Uterus (tissue), 3 donors: ENCODE measurements at regions not wholly inside any gene's neighbourhood (a gene's known extent, or its start where the extent isn't known, plus 50 kb on each side); places are given as distances from the start of the nearest gene placed in this dataset.
"Not testable (repeated sequence)": the region's sequence is repeated elsewhere in the genome, so short reads cannot be mapped to it uniquely, and the experiment has no call there.

Experiments used
- DNase-seq, 2 donors: peaks; one replicate each; pipeline ENCODE4 v3.0.0-alpha.2; 2019 to 2020
- H3K27ac ChIP-seq, 2 donors: fragments of 200-600 bp; sonication (generic); 1 replicate in 1 of 2; 2 replicates in 1 of 2; pipeline ENCODE4 v1.5.1; 2016 to 2018
- H3K27me3 ChIP-seq, 2 donors: fragments of 200-600 bp; sonication (generic); one replicate each; pipeline ENCODE4 v1.5.1; 2018 to 2019; ENCODE audit warnings: control low read depth in 1 of 2
- H3K36me3 ChIP-seq, 2 donors: fragments of 200-600 bp; sonication (generic); one replicate each; pipeline ENCODE4 v1.5.1; 2019; ENCODE audit warnings: control low read depth in 1 of 2
- H3K4me1 ChIP-seq, 2 donors: fragments of 200-600 bp; sonication (generic); one replicate each; pipeline ENCODE4 v1.5.1; 2018 to 2019; ENCODE audit warnings: control low read depth in 1 of 2
- H3K4me3 ChIP-seq, 2 donors: fragments of 200-600 bp; sonication (generic); 1 replicate in 1 of 2; 2 replicates in 1 of 2; pipeline ENCODE4 v1.5.1; 2018 to 2019; ENCODE audit warnings: mild to moderate bottlenecking in 1 of 2
- H3K9me3 ChIP-seq, 2 donors: fragments of 200-600 bp; sonication (generic); one replicate each; pipeline ENCODE4 v1.5.1; 2019; ENCODE audit warnings: control low read depth in 1 of 2
- POLR2A ChIP-seq, 2 donors: fragments of 450-650 bp; IDR thresholded peaks; one replicate each; pipeline ENCODE4 v1.6.1; 2016; ENCODE audit warnings: antibody characterized with exemption in 2 of 2, mild to moderate bottlenecking in 1 of 2, moderate library complexity in 1 of 2
- intact Hi-C: fragments of 100-400 bp; cut with DNase I; formaldehyde crosslinking; loops from one replicate; pipeline ENCODE4 v1.15.1; 2023; ENCODE audit warnings: low total_unique reads
- TF ChIP-seq, protein P1 (sequence below), 4 experiments: fragments of 200-600 bp in 2 of 4; fragments of 450-650 bp in 2 of 4; sonication (generic) in 2 of 4; IDR thresholded peaks; one replicate each; pipeline ENCODE4 v1.5.1; 2016 to 2019; ENCODE audit warnings: antibody characterized with exemption in 4 of 4, mild to moderate bottlenecking in 2 of 4, moderate library complexity in 1 of 4
- donor health status: DM: yes; HTN: yes; CAD: no.

DNA sequence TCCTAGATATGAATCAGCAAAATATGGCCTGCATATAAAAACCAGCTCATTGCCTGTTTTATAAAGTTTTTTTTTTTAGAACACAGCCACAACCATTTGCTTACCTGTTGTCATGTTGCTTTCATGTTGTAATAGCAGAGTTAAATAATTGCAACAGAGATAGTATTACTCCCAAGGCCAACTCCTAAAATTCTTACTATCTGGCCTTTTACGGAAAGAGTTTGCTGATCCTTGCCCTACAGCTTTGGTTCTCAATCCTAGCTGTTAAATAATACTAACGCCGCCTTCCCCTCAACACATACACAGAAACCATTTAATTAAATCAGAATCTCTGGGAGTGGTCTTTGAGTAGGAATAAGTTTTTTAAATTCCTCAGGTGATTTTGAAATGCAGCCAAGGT is 231.3 kb upstream of the TET2 start:
- Histone ChIP-seq H3K9me3 (no peaks in the 10 kb centered on the region), H3K27ac (no peak overlapping the region), H3K4me3 (no peak overlapping the region), H3K36me3 (no peaks in the 10 kb centered on the region), H3K4me1 (no peaks in the 10 kb centered on the region), H3K27me3 (no peaks in the 10 kb centered on the region)
- no peak for DNase-seq
- intact Hi-C loops: no loop called here
- TF ChIP-seq, protein P1, sequence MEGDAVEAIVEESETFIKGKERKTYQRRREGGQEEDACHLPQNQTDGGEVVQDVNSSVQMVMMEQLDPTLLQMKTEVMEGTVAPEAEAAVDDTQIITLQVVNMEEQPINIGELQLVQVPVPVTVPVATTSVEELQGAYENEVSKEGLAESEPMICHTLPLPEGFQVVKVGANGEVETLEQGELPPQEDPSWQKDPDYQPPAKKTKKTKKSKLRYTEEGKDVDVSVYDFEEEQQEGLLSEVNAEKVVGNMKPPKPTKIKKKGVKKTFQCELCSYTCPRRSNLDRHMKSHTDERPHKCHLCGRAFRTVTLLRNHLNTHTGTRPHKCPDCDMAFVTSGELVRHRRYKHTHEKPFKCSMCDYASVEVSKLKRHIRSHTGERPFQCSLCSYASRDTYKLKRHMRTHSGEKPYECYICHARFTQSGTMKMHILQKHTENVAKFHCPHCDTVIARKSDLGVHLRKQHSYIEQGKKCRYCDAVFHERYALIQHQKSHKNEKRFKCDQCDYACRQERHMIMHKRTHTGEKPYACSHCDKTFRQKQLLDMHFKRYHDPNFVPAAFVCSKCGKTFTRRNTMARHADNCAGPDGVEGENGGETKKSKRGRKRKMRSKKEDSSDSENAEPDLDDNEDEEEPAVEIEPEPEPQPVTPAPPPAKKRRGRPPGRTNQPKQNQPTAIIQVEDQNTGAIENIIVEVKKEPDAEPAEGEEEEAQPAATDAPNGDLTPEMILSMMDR (IDR thresholded peaks at IDR 0.05): no peak
- no peak for TF ChIP-seq POLR2A (IDR thresholded peaks at IDR 0.05)

DNA sequence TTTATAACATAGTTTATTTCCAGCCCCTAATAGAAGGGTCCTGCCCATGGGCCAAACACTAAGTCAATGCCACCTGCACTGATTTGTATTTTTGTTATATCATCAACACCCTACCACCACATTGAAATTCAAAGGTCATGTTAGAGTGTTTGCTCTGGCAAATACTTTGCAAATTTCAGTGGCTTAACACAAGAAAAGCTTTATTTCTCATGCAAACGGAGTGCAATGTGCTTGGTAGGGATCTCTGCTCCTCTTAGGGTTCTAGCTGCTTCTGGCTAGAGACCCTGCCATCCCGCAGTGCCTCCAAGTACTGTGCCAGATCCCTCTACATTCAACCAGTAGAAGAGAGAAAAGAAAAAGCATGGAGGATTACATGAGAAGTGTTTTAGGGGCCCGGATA is 230.8 kb upstream of the TET2 start:
- H3K4me3 ChIP-seq: no peak overlapping the region
- H3K4me1 ChIP-seq: no peaks in the 10 kb centered on the region
- no peaks in the 10 kb centered on the region for H3K36me3 ChIP-seq
- no peaks in the 10 kb centered on the region for H3K9me3 ChIP-seq
- intact Hi-C loops: no loop called here
- no peak overlapping the region for H3K27ac ChIP-seq
- no peaks in the 10 kb centered on the region for H3K27me3 ChIP-seq
- no peak for DNase-seq
- TF ChIP-seq, protein P1 (IDR thresholded peaks at IDR 0.05): no peak
- no peak for TF ChIP-seq POLR2A (IDR thresholded peaks at IDR 0.05)

DNA sequence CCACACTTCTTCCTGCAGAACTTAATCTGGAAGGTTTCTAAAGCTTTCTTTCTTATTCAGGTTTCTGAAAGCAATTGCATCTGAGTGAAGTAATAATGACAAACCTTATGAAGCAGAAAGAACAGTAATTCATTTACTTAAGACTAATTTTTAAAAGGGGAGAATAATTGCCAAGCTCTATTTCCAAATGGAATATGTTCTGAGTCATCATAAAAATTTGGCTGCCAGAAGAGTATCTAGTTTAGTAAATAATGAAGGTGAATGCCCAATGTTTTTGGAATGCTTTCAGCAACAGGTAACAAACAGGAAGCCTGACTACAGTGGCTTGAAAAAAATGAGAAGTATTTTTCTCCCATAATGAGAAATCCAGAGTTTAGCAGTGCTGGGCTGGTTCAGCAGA is 227.3 kb upstream of the TET2 start:
- H3K9me3 ChIP-seq: no peaks in the 10 kb centered on the region
- intact Hi-C loops: no loop called here
- no peaks in the 10 kb centered on the region for H3K27me3 ChIP-seq
- DNase-seq: no peak
- H3K27ac ChIP-seq: no peak overlapping the region
- TF ChIP-seq, protein P1 (IDR thresholded peaks at IDR 0.05): no peak
- no peak for TF ChIP-seq POLR2A (IDR thresholded peaks at IDR 0.05)
- H3K4me3 ChIP-seq: no peak overlapping the region
- no peaks in the 10 kb centered on the region for H3K36me3 ChIP-seq
- H3K4me1 ChIP-seq: no peaks in the 10 kb centered on the region

DNA sequence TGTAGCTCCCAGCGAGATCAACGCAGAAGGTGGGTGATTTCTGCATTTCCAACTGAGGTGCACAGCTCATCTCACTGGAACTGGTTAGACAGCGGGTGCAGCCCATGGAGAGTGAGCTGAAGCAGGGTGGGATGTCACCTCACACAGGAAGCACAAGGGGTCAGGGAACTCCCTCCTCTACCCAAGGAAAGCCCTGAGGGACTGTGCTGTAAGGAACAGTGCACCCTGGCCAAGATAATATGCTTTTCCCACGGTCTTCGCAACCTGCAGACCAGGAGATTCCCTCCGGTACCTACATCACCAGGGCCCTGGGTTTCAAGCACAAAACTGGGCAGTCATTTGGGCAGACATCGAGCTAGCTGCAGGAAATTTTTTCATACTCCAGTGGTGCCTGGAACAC is 216.4 kb upstream of the TET2 start:
- no peaks in the 10 kb centered on the region for H3K9me3 ChIP-seq
- no peak overlapping the region for H3K4me3 ChIP-seq
- no peaks in the 10 kb centered on the region for H3K36me3 ChIP-seq
- TF ChIP-seq, protein P1 (IDR thresholded peaks at IDR 0.05): no peak
- TF ChIP-seq POLR2A (IDR thresholded peaks at IDR 0.05): no peak
- no peak for DNase-seq
- no peaks in the 10 kb centered on the region for H3K27me3 ChIP-seq
- intact Hi-C loops: no loop called here
- no peaks in the 10 kb centered on the region for H3K4me1 ChIP-seq
- H3K27ac ChIP-seq: no peak overlapping the region

DNA sequence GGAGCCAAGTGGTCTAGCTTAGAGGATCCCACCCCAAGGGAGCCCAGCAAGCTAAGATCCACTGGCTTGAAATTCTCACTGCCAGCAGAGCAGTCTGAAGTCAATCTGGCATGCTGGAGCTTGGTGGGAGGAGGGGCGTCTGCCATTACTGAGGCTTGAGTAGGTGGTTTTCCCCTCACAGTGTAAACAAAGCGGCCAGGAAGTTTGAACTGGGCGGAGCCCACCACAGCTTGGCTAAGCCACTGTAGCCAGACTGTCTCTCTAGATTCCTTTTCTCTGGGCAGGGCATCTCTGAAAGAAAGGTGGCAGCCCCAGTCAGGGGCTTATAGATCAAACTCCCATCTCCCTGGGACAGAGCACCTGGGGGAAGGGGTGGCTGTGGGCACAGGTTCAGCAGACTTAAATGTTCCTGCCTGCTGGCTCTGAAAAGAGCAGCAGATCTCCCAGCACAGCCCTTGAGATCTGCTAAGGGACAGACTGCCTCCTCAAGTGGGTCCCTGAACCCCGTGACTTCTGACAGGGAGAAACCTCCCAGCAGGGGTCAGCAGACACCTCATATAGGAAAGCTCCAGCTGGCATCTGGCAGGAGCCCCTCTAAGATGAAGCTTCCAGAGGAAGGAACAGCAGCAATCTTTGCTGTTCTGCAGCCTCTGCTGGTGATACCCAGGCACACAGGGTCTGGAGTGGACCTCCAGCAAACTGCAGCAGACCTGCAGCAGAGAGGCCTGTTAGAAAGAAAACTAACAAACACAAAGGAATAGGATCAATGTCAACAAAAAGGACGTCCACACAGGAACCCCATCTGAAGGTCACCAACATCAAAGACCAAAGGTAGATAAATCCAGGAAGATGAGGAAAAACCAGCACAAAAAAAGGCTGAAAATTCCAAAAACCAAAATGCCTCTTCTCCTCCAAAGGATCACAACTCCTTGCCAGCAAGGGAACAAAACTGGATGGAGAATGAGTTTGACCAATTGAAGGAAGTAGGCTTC is 215.6 kb upstream of the TET2 start:
- H3K27ac ChIP-seq, H3K4me3 ChIP-seq, H3K4me1 ChIP-seq, DNase-seq, H3K36me3 ChIP-seq, H3K9me3 ChIP-seq, intact Hi-C loops, H3K27me3 ChIP-seq: not testable (repeated sequence)
